ENCODE measurements at regions not wholly inside any gene's neighbourhood (a gene's known extent, or its start where the extent isn't known, plus 50 kb on each side); places are given as distances from the start of the nearest gene placed in this dataset.

- DNase-seq = no peak
These were observed 732.8 kb upstream of the CITED2 start for GRCh38 chr6:140107216-140107615.

- DNase-seq = no peak
These were observed 731.4 kb upstream of the CITED2 start for GRCh38 chr6:140105857-140106256.

- no peak for DNase-seq
These were observed 730.8 kb upstream of the CITED2 start for GRCh38 chr6:140105241-140105640.

GRCh38 chr6:140101818-140102217, 727.4 kb upstream of the CITED2 start:
- DNase-seq = no peak

GRCh38 chr6:140101367-140101766, 726.9 kb upstream of the CITED2 start:
- no peak for DNase-seq

GRCh38 chr6:140095532-140095931, 721.1 kb upstream of the CITED2 start:
- no peak for DNase-seq

GRCh38 chr6:140091895-140092294, 717.4 kb upstream of the CITED2 start:
- no peak for DNase-seq

GRCh38 chr6:140090871-140091270, 716.4 kb upstream of the CITED2 start:
- no peak for DNase-seq

GRCh38 chr6:140083375-140083774, 708.9 kb upstream of the CITED2 start:
- DNase-seq = no peak

GRCh38 chr6:140082867-140083297, 708.4 kb upstream of the CITED2 start:
- no peak for DNase-seq

GRCh38 chr6:140079328-140079727, 704.9 kb upstream of the CITED2 start:
- DNase-seq = no peak

GRCh38 chr6:140078561-140079125, 704.2 kb upstream of the CITED2 start:
- DNase-seq = no peak

GRCh38 chr6:140077827-140078560, 703.5 kb upstream of the CITED2 start:
- no peak for DNase-seq

- DNase-seq = no peak
These were observed 701.7 kb upstream of the CITED2 start for GRCh38 chr6:140076105-140076504.

- DNase-seq = no peak
These were observed 699.0 kb upstream of the CITED2 start for GRCh38 chr6:140073456-140073855.

GRCh38 chr6:140071601-140072062, 697.2 kb upstream of the CITED2 start:
- no peak for DNase-seq

- DNase-seq = no peak
These were observed 696.5 kb upstream of the CITED2 start for GRCh38 chr6:140070846-140071473.

- DNase-seq = no peak
These were observed 695.1 kb upstream of the CITED2 start for GRCh38 chr6:140069576-140069975.

GRCh38 chr6:140068801-140069200, 694.4 kb upstream of the CITED2 start:
- no peak for DNase-seq

GRCh38 chr6:140064366-140064765, 689.9 kb upstream of the CITED2 start:
- DNase-seq = no peak

- no peak for DNase-seq
These were observed 688.6 kb upstream of the CITED2 start for GRCh38 chr6:140063021-140063399.

GRCh38 chr6:140062043-140063020, 687.9 kb upstream of the CITED2 start:
- no peak for DNase-seq

All from SIG-M5 (cell line).